DND-41 (cell line): ENCODE measurements at regions not wholly inside any gene's neighbourhood (a gene's known extent, or its start where the extent isn't known, plus 50 kb on each side); places are given as distances from the start of the nearest gene placed in this dataset.

Experiments
- ATAC-seq: fragments of 200-7000 bp; cut with Tn5 transposase; 3 replicates; pipeline ENCODE4 v1.9.1; 2021; ENCODE audit warnings: low read depth; ENCODE audit not compliant: insufficient read depth
- DNase-seq: peaks from one replicate; pipeline ENCODE4 v3.0.0-alpha.2; 2020
- H2AFZ ChIP-seq: 2 replicates; pipeline ENCODE4 v1.6.0; 2012; ENCODE audit warnings: low read depth, low read length
- H3K27ac ChIP-seq: 2 replicates; pipeline ENCODE4 v1.5.1; 2012; ENCODE audit warnings: low read length, inconsistent platforms
- H3K27me3 ChIP-seq: fragments of 200-600 bp; sonication (generic); 2 replicates; pipeline ENCODE4 v1.6.0; 2012; ENCODE audit warnings: low read length, mild to moderate bottlenecking, inconsistent platforms; ENCODE audit not compliant: insufficient read depth, poor library complexity
- H3K36me3 ChIP-seq: 2 replicates; pipeline ENCODE4 v1.5.1; 2012; ENCODE audit warnings: low read length, inconsistent platforms; ENCODE audit not compliant: insufficient read depth
- H3K4me1 ChIP-seq: 2 replicates; pipeline ENCODE4 v1.5.1; 2012; ENCODE audit warnings: mild to moderate bottlenecking, low read length; ENCODE audit not compliant: insufficient read depth
- H3K4me2 ChIP-seq: 2 replicates; pipeline ENCODE4 v1.6.0; 2012; ENCODE audit warnings: mild to moderate bottlenecking, moderate library complexity, low read length, inconsistent platforms; ENCODE audit not compliant: insufficient read depth
- H3K4me3 ChIP-seq, 2 experiments: fragments of 200-600 bp in 1 of 2; shearing (Covaris generic) in 1 of 2; 2 replicates each; pipeline ENCODE4 v1.5.1; 2012 to 2016; ENCODE audit warnings: inconsistent platforms in 2 of 2, low read length in 2 of 2, mild to moderate bottlenecking in 2 of 2, low read depth in 1 of 2, moderate library complexity in 1 of 2
- H3K79me2 ChIP-seq: 2 replicates; pipeline ENCODE4 v1.6.0; 2012; ENCODE audit warnings: low read length, inconsistent platforms; ENCODE audit not compliant: insufficient read depth
- H3K9ac ChIP-seq: 2 replicates; pipeline ENCODE4 v1.6.0; 2012; ENCODE audit warnings: low read depth, mild to moderate bottlenecking, inconsistent platforms, low read length, moderate library complexity
- H3K9me3 ChIP-seq: 2 replicates; pipeline ENCODE4 v1.5.1; 2012; ENCODE audit warnings: low read length, moderate library complexity, mild to moderate bottlenecking, inconsistent platforms; ENCODE audit not compliant: insufficient read depth, severe bottlenecking
- H4K20me1 ChIP-seq: 2 replicates; pipeline ENCODE4 v1.6.0; 2012; ENCODE audit warnings: low read length; ENCODE audit not compliant: insufficient read depth
- EZH2 ChIP-seq: IDR thresholded peaks from 3 replicates; pipeline ENCODE4 v1.6.1; 2012; ENCODE audit warnings: borderline replicate concordance, low read depth, mild to moderate bottlenecking, moderate library complexity, low read length, inconsistent platforms; ENCODE audit not compliant: severe bottlenecking
- TF ChIP-seq, protein P1 (sequence below): IDR thresholded peaks from 2 replicates; pipeline ENCODE4 v1.5.1; 2012; ENCODE audit warnings: borderline replicate concordance, low read length, moderate library complexity, mild to moderate bottlenecking; ENCODE audit not compliant: poor library complexity, severe bottlenecking; ENCODE audit errors: extremely low read depth

- Histone ChIP-seq H3K9me3 (no peaks in the 10 kb centered on the region), H3K79me2 (no peaks in the 10 kb centered on the region), H3K4me2 (no peak overlapping the region), H3K4me3 (no peak overlapping the region), H3K27me3 (no peaks in the 10 kb centered on the region), H2AFZ (no peak overlapping the region), H3K36me3 (no peaks in the 10 kb centered on the region), H4K20me1 (no peaks in the 10 kb centered on the region), H3K4me1 (no peaks in the 10 kb centered on the region), H3K9ac (no peak overlapping the region), H3K27ac (no peak overlapping the region)
- no peak for TF ChIP-seq EZH2
- TF ChIP-seq, protein P1, sequence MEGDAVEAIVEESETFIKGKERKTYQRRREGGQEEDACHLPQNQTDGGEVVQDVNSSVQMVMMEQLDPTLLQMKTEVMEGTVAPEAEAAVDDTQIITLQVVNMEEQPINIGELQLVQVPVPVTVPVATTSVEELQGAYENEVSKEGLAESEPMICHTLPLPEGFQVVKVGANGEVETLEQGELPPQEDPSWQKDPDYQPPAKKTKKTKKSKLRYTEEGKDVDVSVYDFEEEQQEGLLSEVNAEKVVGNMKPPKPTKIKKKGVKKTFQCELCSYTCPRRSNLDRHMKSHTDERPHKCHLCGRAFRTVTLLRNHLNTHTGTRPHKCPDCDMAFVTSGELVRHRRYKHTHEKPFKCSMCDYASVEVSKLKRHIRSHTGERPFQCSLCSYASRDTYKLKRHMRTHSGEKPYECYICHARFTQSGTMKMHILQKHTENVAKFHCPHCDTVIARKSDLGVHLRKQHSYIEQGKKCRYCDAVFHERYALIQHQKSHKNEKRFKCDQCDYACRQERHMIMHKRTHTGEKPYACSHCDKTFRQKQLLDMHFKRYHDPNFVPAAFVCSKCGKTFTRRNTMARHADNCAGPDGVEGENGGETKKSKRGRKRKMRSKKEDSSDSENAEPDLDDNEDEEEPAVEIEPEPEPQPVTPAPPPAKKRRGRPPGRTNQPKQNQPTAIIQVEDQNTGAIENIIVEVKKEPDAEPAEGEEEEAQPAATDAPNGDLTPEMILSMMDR: no peak
- ATAC-seq (peak; percentile 70), DNase-seq (peak; percentile 31)
These were observed 665.5 kb downstream of the BCKDHB start for GRCh38 chr6:80771941-80772340.

- H2AFZ ChIP-seq: no peak overlapping the region
- H3K9ac ChIP-seq: no peak overlapping the region
- TF ChIP-seq, protein P1: no peak
- no peak for TF ChIP-seq EZH2
- H3K36me3 ChIP-seq: no peaks in the 10 kb centered on the region
- no peaks in the 10 kb centered on the region for H3K79me2 ChIP-seq
- no peak for ATAC-seq
- no peaks in the 10 kb centered on the region for H4K20me1 ChIP-seq
- no peak overlapping the region for H3K27ac ChIP-seq
- H3K9me3 ChIP-seq: no peaks in the 10 kb centered on the region
- no peaks in the 10 kb centered on the region for H3K4me1 ChIP-seq
- H3K27me3 ChIP-seq: no peaks in the 10 kb centered on the region
- H3K4me3 ChIP-seq: no peak overlapping the region
- DNase-seq: no peak
- H3K4me2 ChIP-seq: no peak overlapping the region
These were observed 662.6 kb downstream of the BCKDHB start for GRCh38 chr6:80769106-80769505.

DNA sequence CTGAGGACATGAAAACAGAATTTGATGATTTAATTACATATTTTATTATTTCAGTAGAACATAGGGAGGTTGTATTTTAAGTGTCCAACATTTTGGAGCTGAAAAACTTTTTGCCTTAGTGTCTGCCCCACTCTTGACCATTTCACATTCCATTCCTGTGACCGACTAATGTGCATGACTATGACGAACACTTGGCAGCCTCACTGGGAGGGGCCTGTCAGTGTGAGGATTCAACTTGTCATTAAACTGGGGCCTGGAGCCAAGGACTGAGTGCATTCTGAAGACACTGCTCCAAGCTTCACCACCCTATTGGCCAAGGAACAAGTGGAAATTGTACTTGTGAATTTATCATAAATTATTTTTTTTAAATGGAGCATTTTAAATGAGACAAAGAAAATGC lies 661.3 kb downstream of the BCKDHB start:
- no peak overlapping the region for H3K4me2 ChIP-seq
- H3K27me3 ChIP-seq: no peaks in the 10 kb centered on the region
- DNase-seq: no peak
- no peaks in the 10 kb centered on the region for H3K9me3 ChIP-seq
- H3K36me3 ChIP-seq: no peaks in the 10 kb centered on the region
- TF ChIP-seq, protein P1: no peak
- TF ChIP-seq EZH2: no peak
- H4K20me1 ChIP-seq: no peaks in the 10 kb centered on the region
- H3K9ac ChIP-seq: no peak overlapping the region
- H3K79me2 ChIP-seq: no peaks in the 10 kb centered on the region
- H3K4me1 ChIP-seq: no peaks in the 10 kb centered on the region
- no peak for ATAC-seq
- H2AFZ ChIP-seq: no peak overlapping the region
- H3K27ac ChIP-seq: no peak overlapping the region
- H3K4me3 ChIP-seq: no peak overlapping the region

DNA sequence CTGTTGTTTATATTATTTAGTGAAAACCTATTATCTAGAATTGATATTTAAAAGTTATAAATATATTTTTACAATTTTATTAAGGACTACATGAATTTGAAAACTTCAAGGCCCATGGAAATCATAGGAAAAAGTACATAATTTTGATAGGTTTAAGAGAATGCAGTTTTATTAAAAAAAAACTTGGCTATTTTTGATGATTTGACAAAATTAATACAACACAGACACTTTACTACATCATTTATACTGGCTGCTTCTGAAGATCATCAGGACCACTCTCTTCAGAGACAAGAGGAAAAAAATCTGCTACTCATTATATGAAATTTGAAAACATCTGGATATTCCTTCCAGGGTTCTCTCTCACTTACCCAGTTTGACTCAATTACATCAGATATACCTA lies 637.7 kb downstream of the BCKDHB start:
- Histone ChIP-seq H3K9me3 (no peaks in the 10 kb centered on the region), H2AFZ (no peak overlapping the region), H3K36me3 (no peaks in the 10 kb centered on the region), H3K27ac (no peak overlapping the region), H3K27me3 (no peaks in the 10 kb centered on the region), H3K79me2 (no peaks in the 10 kb centered on the region), H4K20me1 (no peaks in the 10 kb centered on the region), H3K4me1 (no peaks in the 10 kb centered on the region), H3K4me3 (no peak overlapping the region), H3K4me2 (no peak overlapping the region), H3K9ac (no peak overlapping the region)
- no peak for DNase-seq
- TF ChIP-seq, protein P1: no peak
- no peak for TF ChIP-seq EZH2
- no peak for ATAC-seq
